ENCODE measurements at regions not wholly inside any gene's neighbourhood (a gene's known extent, or its start where the extent isn't known, plus 50 kb on each side); places are given as distances from the start of the nearest gene placed in this dataset.

GRCh38 chr6:163671355-163671754 lies 256.8 kb downstream of the QKI start:
- Histone ChIP-seq H3K9me2 (ENCODE audit: insufficient read depth) (no peaks in the 10 kb centered on the region), H3K27me3 (ENCODE audit: insufficient read depth, low read length) (no peaks in the 10 kb centered on the region), H4K20me1 (ENCODE audit: insufficient read depth) (no peaks in the 10 kb centered on the region), H3K79me2 (ENCODE audit: insufficient read depth, low read length) (no peaks in the 10 kb centered on the region), H3K9me3 (ENCODE audit: control insufficient read depth in 1 of 2, insufficient read depth in 1 of 2, low read depth in 1 of 2, low read length in 2 of 2) (no peaks in the 10 kb centered on the region; a peak in 1 of 4 replicates), H3K4me1 (ENCODE audit: control insufficient read depth in 1 of 2, insufficient read depth in 2 of 2, low read length in 2 of 2) (no peaks in the 10 kb centered on the region), H3K4me2 (ENCODE audit: low read length) (no peak overlapping the region), H3K36me3 (ENCODE audit: control insufficient read depth in 1 of 2, insufficient read depth in 2 of 2, low read length in 2 of 2) (no peaks in the 10 kb centered on the region), H3K9ac (ENCODE audit: low read length) (no peak overlapping the region), H3K27ac (ENCODE audit: low read depth, low read length) (no peak overlapping the region), H3K4me3 (replicated peaks in 1 of 2; ENCODE audit: low read depth in 1 of 2, low read length in 2 of 2) (no peak overlapping the region), H2AFZ (ENCODE audit: low read depth, low read length, poor library complexity, severe bottlenecking) (no peak overlapping the region)
- DNase-seq (ENCODE audit: low read depth, low spot score) (no peak), ATAC-seq (no peak)
- ChIA-PET RAD21 (ENCODE audit: low non-redundant PET in 1 of 2, low total read pairs in 2 of 2, uncharacterized antibody in 2 of 2, unreplicated experiment in 2 of 2) (no interaction called here), CTCF (no interaction called here), POLR2A (no interaction called here)
- intact Hi-C loops (cut with micrococcal nuclease), result no loop called here
- TF ChIP-seq ATF3 (IDR thresholded peaks at IDR 0.05) (no peak), EZH2phosphoT487 (IDR thresholded peaks at IDR 0.05; ENCODE audit: borderline replicate concordance) (no peak), SP1 (IDR thresholded peaks at IDR 0.05; ENCODE audit: low read depth) (no peak), JUND (IDR thresholded peaks at IDR 0.05) (no peak)
- TF ChIP-seq, protein P1, sequence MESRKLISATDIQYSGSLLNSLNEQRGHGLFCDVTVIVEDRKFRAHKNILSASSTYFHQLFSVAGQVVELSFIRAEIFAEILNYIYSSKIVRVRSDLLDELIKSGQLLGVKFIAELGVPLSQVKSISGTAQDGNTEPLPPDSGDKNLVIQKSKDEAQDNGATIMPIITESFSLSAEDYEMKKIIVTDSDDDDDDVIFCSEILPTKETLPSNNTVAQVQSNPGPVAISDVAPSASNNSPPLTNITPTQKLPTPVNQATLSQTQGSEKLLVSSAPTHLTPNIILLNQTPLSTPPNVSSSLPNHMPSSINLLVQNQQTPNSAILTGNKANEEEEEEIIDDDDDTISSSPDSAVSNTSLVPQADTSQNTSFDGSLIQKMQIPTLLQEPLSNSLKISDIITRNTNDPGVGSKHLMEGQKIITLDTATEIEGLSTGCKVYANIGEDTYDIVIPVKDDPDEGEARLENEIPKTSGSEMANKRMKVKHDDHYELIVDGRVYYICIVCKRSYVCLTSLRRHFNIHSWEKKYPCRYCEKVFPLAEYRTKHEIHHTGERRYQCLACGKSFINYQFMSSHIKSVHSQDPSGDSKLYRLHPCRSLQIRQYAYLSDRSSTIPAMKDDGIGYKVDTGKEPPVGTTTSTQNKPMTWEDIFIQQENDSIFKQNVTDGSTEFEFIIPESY (IDR thresholded peaks at IDR 0.05; ENCODE audit: extremely low read depth, insufficient replicate concordance, low read length), result no peak
- BruUV-seq (replicated peaks), result no TSS peak

GRCh38 chr6:163670336-163670735 lies 255.8 kb downstream of the QKI start:
- no peak for ATAC-seq
- intact Hi-C loops (cut with micrococcal nuclease), result no loop called here
- POLR2A ChIA-PET, result no interaction called here
- Histone ChIP-seq H3K4me1 (ENCODE audit: control insufficient read depth in 1 of 2, insufficient read depth in 2 of 2, low read length in 2 of 2) (no peaks in the 10 kb centered on the region), H3K36me3 (ENCODE audit: control insufficient read depth in 1 of 2, insufficient read depth in 2 of 2, low read length in 2 of 2) (no peaks in the 10 kb centered on the region), H3K9ac (ENCODE audit: low read length) (no peak overlapping the region), H4K20me1 (ENCODE audit: insufficient read depth) (no peaks in the 10 kb centered on the region), H3K9me3 (ENCODE audit: control insufficient read depth in 1 of 2, insufficient read depth in 1 of 2, low read depth in 1 of 2, low read length in 2 of 2) (no peaks in the 10 kb centered on the region; a peak in 1 of 4 replicates), H3K79me2 (ENCODE audit: insufficient read depth, low read length) (no peaks in the 10 kb centered on the region), H3K27ac (ENCODE audit: low read depth, low read length) (no peak overlapping the region), H3K27me3 (ENCODE audit: insufficient read depth, low read length) (no peaks in the 10 kb centered on the region), H2AFZ (ENCODE audit: low read depth, low read length, poor library complexity, severe bottlenecking) (no peak overlapping the region), H3K4me2 (ENCODE audit: low read length) (no peak overlapping the region), H3K9me2 (ENCODE audit: insufficient read depth) (no peaks in the 10 kb centered on the region), H3K4me3 (replicated peaks in 1 of 2; ENCODE audit: low read depth in 1 of 2, low read length in 2 of 2) (no peak overlapping the region)
- BruUV-seq (replicated peaks), result no TSS peak
- DNase-seq (ENCODE audit: low read depth, low spot score), result no peak
- CTCF ChIA-PET, result no interaction called here
- RAD21 ChIA-PET (ENCODE audit: low non-redundant PET in 1 of 2, low total read pairs in 2 of 2, uncharacterized antibody in 2 of 2, unreplicated experiment in 2 of 2), result no interaction called here
- TF ChIP-seq POLR2AphosphoS5 (IDR thresholded peaks at IDR 0.05; ENCODE audit: low read depth, low read length) (no peak), JUND (IDR thresholded peaks at IDR 0.05) (no peak), RAD21 (IDR thresholded peaks at IDR 0.05; ENCODE audit: low read depth) (no peak), REST (IDR thresholded peaks at IDR 0.05; ENCODE audit: low read depth) (no peak), EGR1 (IDR thresholded peaks at IDR 0.05; ENCODE audit: low read depth) (no peak), FOSL1 (IDR thresholded peaks at IDR 0.05; ENCODE audit: low read depth) (no peak), SIN3A (IDR thresholded peaks at IDR 0.05; ENCODE audit: low read depth) (no peak), EZH2 (IDR thresholded peaks at IDR 0.05) (no peak), POLR2A (IDR thresholded peaks at IDR 0.05; ENCODE audit: borderline replicate concordance, extremely low read depth, insufficient read depth, insufficient read length) (no peak), SP1 (IDR thresholded peaks at IDR 0.05; ENCODE audit: low read depth) (no peak)
- TF ChIP-seq, protein P2, sequence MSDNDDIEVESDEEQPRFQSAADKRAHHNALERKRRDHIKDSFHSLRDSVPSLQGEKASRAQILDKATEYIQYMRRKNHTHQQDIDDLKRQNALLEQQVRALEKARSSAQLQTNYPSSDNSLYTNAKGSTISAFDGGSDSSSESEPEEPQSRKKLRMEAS (IDR thresholded peaks at IDR 0.05), result no peak
- TF ChIP-seq, protein P1 (IDR thresholded peaks at IDR 0.05; ENCODE audit: extremely low read depth, insufficient replicate concordance, low read length), result no peak
